ENCODE measurements at regions not wholly inside any gene's neighbourhood (a gene's known extent, or its start where the extent isn't known, plus 50 kb on each side); places are given as distances from the start of the nearest gene placed in this dataset.

- Mint-ChIP-seq H3K27ac (ENCODE audit: unreplicated experiment) (no peak overlapping the region), H3K4me1 (peaks cover 81% of the 10 kb centered on the region), H3K27me3 (ENCODE audit: low read depth) (peaks cover 13% of the 10 kb centered on the region), H3K9me3 (no peaks in the 10 kb centered on the region), H3K36me3 (ENCODE audit: low read depth) (no peaks in the 10 kb centered on the region), H3K4me3 (peak overlapping the region; percentile 36)
- no peak for TF ChIP-seq CTCF (conservative IDR thresholded peaks at IDR 0.05)
- DNase-seq (ENCODE audit: low read depth, low spot score): peak; percentile 41
These were observed 77.1 kb upstream of the IPO9 start for GRCh38 chr1:201751872-201752271.

- no peak for DNase-seq (ENCODE audit: low read depth, low spot score)
- Mint-ChIP-seq H3K27ac (ENCODE audit: unreplicated experiment) (no peak overlapping the region), H3K36me3 (ENCODE audit: low read depth) (no peaks in the 10 kb centered on the region), H3K4me1 (peaks cover 82% of the 10 kb centered on the region), H3K27me3 (ENCODE audit: low read depth) (peaks cover 9% of the 10 kb centered on the region), H3K9me3 (no peaks in the 10 kb centered on the region), H3K4me3 (peak overlapping the region; percentile 36)
- no peak for TF ChIP-seq CTCF (conservative IDR thresholded peaks at IDR 0.05)
These were observed 76.6 kb upstream of the IPO9 start for GRCh38 chr1:201752333-201752732.

- TF ChIP-seq CTCF (conservative IDR thresholded peaks at IDR 0.05): no peak
- Mint-ChIP-seq H3K9me3 (no peaks in the 10 kb centered on the region), H3K27ac (ENCODE audit: unreplicated experiment) (peak overlapping the region; percentile 24), H3K36me3 (ENCODE audit: low read depth) (no peaks in the 10 kb centered on the region), H3K4me3 (no peak overlapping the region), H3K4me1 (peaks cover 82% of the 10 kb centered on the region), H3K27me3 (ENCODE audit: low read depth) (peaks cover 9% of the 10 kb centered on the region)
- DNase-seq (ENCODE audit: low read depth, low spot score): no peak
These were observed 75.5 kb upstream of the IPO9 start for GRCh38 chr1:201753492-201753891.

GRCh38 chr1:201754353-201754752, 74.6 kb upstream of the IPO9 start:
- Mint-ChIP-seq H3K36me3 (ENCODE audit: low read depth) (no peaks in the 10 kb centered on the region), H3K4me3 (no peak overlapping the region), H3K9me3 (no peaks in the 10 kb centered on the region), H3K27ac (ENCODE audit: unreplicated experiment) (no peak overlapping the region), H3K27me3 (ENCODE audit: low read depth) (peaks cover 9% of the 10 kb centered on the region), H3K4me1 (peaks cover 86% of the 10 kb centered on the region)
- DNase-seq (ENCODE audit: low read depth, low spot score): no peak
- no peak for TF ChIP-seq CTCF (conservative IDR thresholded peaks at IDR 0.05)

GRCh38 chr1:201755200-201755599, 73.8 kb upstream of the IPO9 start:
- peaks cover 2% of the 10 kb centered on the region for H3K27me3 Mint-ChIP-seq (ENCODE audit: low read depth)
- peaks cover 89% of the 10 kb centered on the region for H3K4me1 Mint-ChIP-seq
- H3K4me3 Mint-ChIP-seq: no peak overlapping the region
- H3K27ac Mint-ChIP-seq (ENCODE audit: unreplicated experiment): no peak overlapping the region
- TF ChIP-seq CTCF (conservative IDR thresholded peaks at IDR 0.05): no peak
- DNase-seq (ENCODE audit: low read depth, low spot score): no peak
- no peaks in the 10 kb centered on the region for H3K36me3 Mint-ChIP-seq (ENCODE audit: low read depth)
- H3K9me3 Mint-ChIP-seq: no peaks in the 10 kb centered on the region

- DNase-seq (ENCODE audit: low read depth, low spot score): no peak
- Mint-ChIP-seq H3K9me3 (no peaks in the 10 kb centered on the region), H3K4me1 (peaks cover 89% of the 10 kb centered on the region), H3K4me3 (no peak overlapping the region), H3K27ac (ENCODE audit: unreplicated experiment) (no peak overlapping the region), H3K36me3 (ENCODE audit: low read depth) (no peaks in the 10 kb centered on the region), H3K27me3 (ENCODE audit: low read depth) (no peaks in the 10 kb centered on the region)
- TF ChIP-seq CTCF (conservative IDR thresholded peaks at IDR 0.05): no peak
These were observed 72.6 kb upstream of the IPO9 start for GRCh38 chr1:201756406-201756805.
